ENCODE measurements at regions not wholly inside any gene's neighbourhood (a gene's known extent, or its start where the extent isn't known, plus 50 kb on each side); places are given as distances from the start of the nearest gene placed in this dataset.

- Mint-ChIP-seq H3K27ac (no peak overlapping the region), H3K4me1 (no peaks in the 10 kb centered on the region), H3K4me3 (no peak overlapping the region), H3K27me3 (ENCODE audit: low read depth, poor library complexity) (no peaks in the 10 kb centered on the region), H3K36me3 (ENCODE audit: low read depth) (peaks cover 6% of the 10 kb centered on the region), H3K9me3 (peaks cover 28% of the 10 kb centered on the region)
- no peak for DNase-seq
- TF ChIP-seq, protein P1, sequence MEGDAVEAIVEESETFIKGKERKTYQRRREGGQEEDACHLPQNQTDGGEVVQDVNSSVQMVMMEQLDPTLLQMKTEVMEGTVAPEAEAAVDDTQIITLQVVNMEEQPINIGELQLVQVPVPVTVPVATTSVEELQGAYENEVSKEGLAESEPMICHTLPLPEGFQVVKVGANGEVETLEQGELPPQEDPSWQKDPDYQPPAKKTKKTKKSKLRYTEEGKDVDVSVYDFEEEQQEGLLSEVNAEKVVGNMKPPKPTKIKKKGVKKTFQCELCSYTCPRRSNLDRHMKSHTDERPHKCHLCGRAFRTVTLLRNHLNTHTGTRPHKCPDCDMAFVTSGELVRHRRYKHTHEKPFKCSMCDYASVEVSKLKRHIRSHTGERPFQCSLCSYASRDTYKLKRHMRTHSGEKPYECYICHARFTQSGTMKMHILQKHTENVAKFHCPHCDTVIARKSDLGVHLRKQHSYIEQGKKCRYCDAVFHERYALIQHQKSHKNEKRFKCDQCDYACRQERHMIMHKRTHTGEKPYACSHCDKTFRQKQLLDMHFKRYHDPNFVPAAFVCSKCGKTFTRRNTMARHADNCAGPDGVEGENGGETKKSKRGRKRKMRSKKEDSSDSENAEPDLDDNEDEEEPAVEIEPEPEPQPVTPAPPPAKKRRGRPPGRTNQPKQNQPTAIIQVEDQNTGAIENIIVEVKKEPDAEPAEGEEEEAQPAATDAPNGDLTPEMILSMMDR (IDR thresholded peaks at IDR 0.05), result no peak
These were observed 160.8 kb upstream of the LMO3 start for GRCh38 chr12:16766736-16767135.

GRCh38 chr12:16763901-16764300 lies 157.9 kb upstream of the LMO3 start:
- no peak for DNase-seq
- H3K27ac Mint-ChIP-seq, result no peak overlapping the region
- no peak overlapping the region for H3K4me3 Mint-ChIP-seq
- H3K4me1 Mint-ChIP-seq, result no peaks in the 10 kb centered on the region
- H3K27me3 Mint-ChIP-seq (ENCODE audit: low read depth, poor library complexity), result no peaks in the 10 kb centered on the region
- TF ChIP-seq, protein P1 (IDR thresholded peaks at IDR 0.05), result no peak
- H3K36me3 Mint-ChIP-seq (ENCODE audit: low read depth), result no peaks in the 10 kb centered on the region
- no peaks in the 10 kb centered on the region for H3K9me3 Mint-ChIP-seq

DNA sequence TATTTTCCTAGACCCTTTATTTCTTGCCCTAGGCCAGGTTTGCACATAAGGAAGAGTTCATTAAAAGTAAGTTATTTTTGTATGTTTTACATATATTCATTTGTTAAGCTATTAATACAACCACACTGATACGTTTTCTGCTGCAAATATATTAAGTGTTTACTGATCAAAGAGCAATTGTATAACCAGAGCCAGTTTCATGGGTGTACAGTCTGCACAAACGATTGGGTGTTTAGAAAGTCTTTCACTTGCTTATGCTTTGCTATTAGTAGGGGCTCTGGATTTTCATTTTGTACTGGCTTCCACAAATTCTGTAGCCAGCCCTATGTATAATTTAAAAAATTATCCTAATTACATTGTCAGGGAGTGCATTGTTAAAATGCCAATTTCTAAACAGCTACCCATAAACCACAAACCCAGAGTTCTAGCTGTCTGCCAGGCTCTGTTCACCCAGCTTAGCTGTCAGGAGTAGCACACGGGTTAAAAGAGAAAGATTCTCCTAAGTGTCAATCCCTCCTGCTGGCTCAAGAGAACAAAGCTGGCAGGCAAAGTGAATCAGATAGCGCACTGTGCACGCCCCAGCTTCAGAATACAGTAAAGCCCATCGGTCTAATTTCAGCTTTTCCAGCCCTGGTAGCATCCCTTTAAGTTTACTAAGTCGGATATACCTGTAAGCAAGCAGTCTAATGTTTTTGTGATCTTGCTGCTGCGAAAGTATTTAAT lies 151.0 kb upstream of the LMO3 start:
- H3K4me1 Mint-ChIP-seq, result no peaks in the 10 kb centered on the region
- DNase-seq, result no peak
- TF ChIP-seq, protein P1 (IDR thresholded peaks at IDR 0.05), result no peak
- H3K27ac Mint-ChIP-seq, result peak overlapping the region; percentile 39
- H3K4me3 Mint-ChIP-seq, result no peak overlapping the region
- no peaks in the 10 kb centered on the region for H3K36me3 Mint-ChIP-seq (ENCODE audit: low read depth)
- H3K27me3 Mint-ChIP-seq (ENCODE audit: low read depth, poor library complexity), result peaks cover under 1% of the 10 kb centered on the region
- H3K9me3 Mint-ChIP-seq, result no peaks in the 10 kb centered on the region

- TF ChIP-seq, protein P1 (IDR thresholded peaks at IDR 0.05), result no peak
- DNase-seq, result no peak
- Mint-ChIP-seq H3K27me3 (ENCODE audit: low read depth, poor library complexity) (no peaks in the 10 kb centered on the region), H3K9me3 (no peaks in the 10 kb centered on the region), H3K27ac (no peak overlapping the region), H3K4me3 (no peak overlapping the region), H3K4me1 (no peaks in the 10 kb centered on the region), H3K36me3 (ENCODE audit: low read depth) (no peaks in the 10 kb centered on the region)
These were observed 124.8 kb upstream of the LMO3 start for GRCh38 chr12:16730772-16731171.

- Mint-ChIP-seq H3K9me3 (no peaks in the 10 kb centered on the region), H3K4me1 (no peaks in the 10 kb centered on the region), H3K27ac (no peak overlapping the region), H3K4me3 (no peak overlapping the region), H3K36me3 (ENCODE audit: low read depth) (no peaks in the 10 kb centered on the region), H3K27me3 (ENCODE audit: low read depth, poor library complexity) (no peaks in the 10 kb centered on the region)
- TF ChIP-seq, protein P1 (IDR thresholded peaks at IDR 0.05), result no peak
- no peak for DNase-seq
These were observed 120.9 kb upstream of the LMO3 start for GRCh38 chr12:16726879-16727278.
